ENCODE measurements at regions not wholly inside any gene's neighbourhood (a gene's known extent, or its start where the extent isn't known, plus 50 kb on each side); places are given as distances from the start of the nearest gene placed in this dataset.

- no peak for DNase-seq
Measured at GRCh38 chr10:113967126-113967525, 76.5 kb upstream of the ADRB1 start.

GRCh38 chr10:113970641-113971040 is 73.0 kb upstream of the ADRB1 start:
- DNase-seq = no peak

- DNase-seq = no peak
Measured at GRCh38 chr10:113971349-113971973, 72.2 kb upstream of the ADRB1 start.

GRCh38 chr10:113977174-113977573 is 66.5 kb upstream of the ADRB1 start:
- no peak for DNase-seq

- DNase-seq = no peak
Measured at GRCh38 chr10:113978802-113979201, 64.9 kb upstream of the ADRB1 start.

- DNase-seq = no peak
Measured at GRCh38 chr10:113979409-113979808, 64.3 kb upstream of the ADRB1 start.

GRCh38 chr10:113980408-113981087 is 63.1 kb upstream of the ADRB1 start:
- DNase-seq = peak in 1 of 2 experiments; percentile 1

GRCh38 chr10:113982296-113982695 is 61.4 kb upstream of the ADRB1 start:
- no peak for DNase-seq

- no peak for DNase-seq
Measured at GRCh38 chr10:113982769-113983168, 60.9 kb upstream of the ADRB1 start.

- DNase-seq = no peak
Measured at GRCh38 chr10:113983552-113983951, 60.1 kb upstream of the ADRB1 start.

GRCh38 chr10:113985297-113985844 is 58.3 kb upstream of the ADRB1 start:
- DNase-seq = no peak

- no peak for DNase-seq
Measured at GRCh38 chr10:113986316-113986715, 57.4 kb upstream of the ADRB1 start.

GRCh38 chr10:113987156-113987555 is 56.5 kb upstream of the ADRB1 start:
- DNase-seq = no peak

GRCh38 chr10:113987805-113988204 is 55.9 kb upstream of the ADRB1 start:
- DNase-seq = no peak

GRCh38 chr10:113988535-113988934 is 55.1 kb upstream of the ADRB1 start:
- DNase-seq = no peak

GRCh38 chr10:113991091-113991860 is 52.4 kb upstream of the ADRB1 start:
- DNase-seq = no peak

- DNase-seq = no peak
Measured at GRCh38 chr10:113992471-113993011, 51.1 kb upstream of the ADRB1 start.

GRCh38 chr10:113993489-113993991 is 50.1 kb upstream of the ADRB1 start:
- DNase-seq = no peak

All from SW 1271 (cell line).